Right atrium auricular region (tissue), 2 donors: ENCODE measurements at regions not wholly inside any gene's neighbourhood (a gene's known extent, or its start where the extent isn't known, plus 50 kb on each side); places are given as distances from the start of the nearest gene placed in this dataset.

Experiments used
- DNase-seq: peaks from one replicate; pipeline ENCODE4 v3.0.0-alpha.2; 2019; ENCODE audit warnings: low spot score
- H3K27ac ChIP-seq, 2 donors: fragments of 200-600 bp; sonication (generic); 1 replicate in 1 of 2; 2 replicates in 1 of 2; pipeline ENCODE4 v1.5.1; 2016 to 2019
- H3K27me3 ChIP-seq, 2 donors: fragments of 200-600 bp; sonication (generic); one replicate each; pipeline versions ENCODE4 v1.5.1 to v1.6.0; 2017 to 2019
- H3K36me3 ChIP-seq: fragments of 200-600 bp; sonication (generic); one replicate; pipeline ENCODE4 v1.5.1; 2016
- H3K4me1 ChIP-seq, 2 donors: fragments of 200-600 bp; sonication (generic); one replicate each; pipeline versions ENCODE4 v1.5.1 to v1.6.0; 2017 to 2019
- H3K4me3 ChIP-seq, 2 donors: fragments of 200-600 bp; sonication (generic); 1 replicate in 1 of 2; 2 replicates in 1 of 2; pipeline ENCODE4 v1.5.1; 2017 to 2019; ENCODE audit warnings: mild to moderate bottlenecking in 1 of 2, moderate library complexity in 1 of 2
- H3K9me3 ChIP-seq, 2 donors: fragments of 200-600 bp; sonication (generic); one replicate each; pipeline ENCODE4 v1.5.1; 2019
- CTCF ChIP-seq, 2 donors: fragments of 200-600 bp; sonication (generic); IDR thresholded peaks; one replicate each; pipeline ENCODE4 v1.5.1; 2019; ENCODE audit warnings: antibody characterized with exemption in 2 of 2

- Histone ChIP-seq H3K4me1 (no peaks in the 10 kb centered on the region), H3K27me3 (no peaks in the 10 kb centered on the region), H3K27ac (no peak overlapping the region), H3K36me3 (no peaks in the 10 kb centered on the region), H3K9me3 (no peaks in the 10 kb centered on the region), H3K4me3 (no peak overlapping the region)
- TF ChIP-seq CTCF (IDR thresholded peaks at IDR 0.05), result no peak
- no peak for DNase-seq
Observed at GRCh38 chr2:180191432-180192124, 184.5 kb upstream of the CWC22 start.

GRCh38 chr2:180190851-180191250, 183.8 kb upstream of the CWC22 start:
- Histone ChIP-seq H3K9me3 (no peaks in the 10 kb centered on the region), H3K4me1 (no peaks in the 10 kb centered on the region), H3K27ac (no peak overlapping the region), H3K36me3 (no peaks in the 10 kb centered on the region), H3K27me3 (no peaks in the 10 kb centered on the region), H3K4me3 (no peak overlapping the region)
- DNase-seq, result no peak
- no peak for TF ChIP-seq CTCF (IDR thresholded peaks at IDR 0.05)

GRCh38 chr2:180187611-180188010, 180.5 kb upstream of the CWC22 start:
- no peak overlapping the region for H3K4me3 ChIP-seq
- no peak overlapping the region for H3K27ac ChIP-seq
- no peaks in the 10 kb centered on the region for H3K9me3 ChIP-seq
- H3K27me3 ChIP-seq, result no peaks in the 10 kb centered on the region
- no peak for TF ChIP-seq CTCF (IDR thresholded peaks at IDR 0.05)
- no peaks in the 10 kb centered on the region for H3K36me3 ChIP-seq
- no peak for DNase-seq
- H3K4me1 ChIP-seq, result no peaks in the 10 kb centered on the region

- TF ChIP-seq CTCF (IDR thresholded peaks at IDR 0.05), result no peak
- no peak overlapping the region for H3K27ac ChIP-seq
- no peak overlapping the region for H3K4me3 ChIP-seq
- no peaks in the 10 kb centered on the region for H3K9me3 ChIP-seq
- no peak for DNase-seq
- H3K4me1 ChIP-seq, result no peaks in the 10 kb centered on the region
- no peaks in the 10 kb centered on the region for H3K27me3 ChIP-seq
- no peaks in the 10 kb centered on the region for H3K36me3 ChIP-seq
Observed at GRCh38 chr2:180184506-180184905, 177.4 kb upstream of the CWC22 start.

- Histone ChIP-seq H3K27me3 (no peaks in the 10 kb centered on the region), H3K4me3 (no peak overlapping the region), H3K9me3 (no peaks in the 10 kb centered on the region), H3K36me3 (no peaks in the 10 kb centered on the region), H3K4me1 (no peaks in the 10 kb centered on the region), H3K27ac (no peak overlapping the region)
- no peak for DNase-seq
- no peak for TF ChIP-seq CTCF (IDR thresholded peaks at IDR 0.05)
Observed at GRCh38 chr2:180180511-180180910, 173.4 kb upstream of the CWC22 start.

GRCh38 chr2:180177534-180177933, 170.4 kb upstream of the CWC22 start:
- no peak for DNase-seq
- Histone ChIP-seq H3K27ac (no peak overlapping the region), H3K4me1 (no peaks in the 10 kb centered on the region), H3K27me3 (no peaks in the 10 kb centered on the region), H3K4me3 (no peak overlapping the region), H3K9me3 (no peaks in the 10 kb centered on the region), H3K36me3 (no peaks in the 10 kb centered on the region)
- no peak for TF ChIP-seq CTCF (IDR thresholded peaks at IDR 0.05)
